ENCODE measurements at regions not wholly inside any gene's neighbourhood (a gene's known extent, or its start where the extent isn't known, plus 50 kb on each side); places are given as distances from the start of the nearest gene placed in this dataset.
A peak's percentile ranks its signal among the peaks of the same experiment; 100 is the strongest.

DNA sequence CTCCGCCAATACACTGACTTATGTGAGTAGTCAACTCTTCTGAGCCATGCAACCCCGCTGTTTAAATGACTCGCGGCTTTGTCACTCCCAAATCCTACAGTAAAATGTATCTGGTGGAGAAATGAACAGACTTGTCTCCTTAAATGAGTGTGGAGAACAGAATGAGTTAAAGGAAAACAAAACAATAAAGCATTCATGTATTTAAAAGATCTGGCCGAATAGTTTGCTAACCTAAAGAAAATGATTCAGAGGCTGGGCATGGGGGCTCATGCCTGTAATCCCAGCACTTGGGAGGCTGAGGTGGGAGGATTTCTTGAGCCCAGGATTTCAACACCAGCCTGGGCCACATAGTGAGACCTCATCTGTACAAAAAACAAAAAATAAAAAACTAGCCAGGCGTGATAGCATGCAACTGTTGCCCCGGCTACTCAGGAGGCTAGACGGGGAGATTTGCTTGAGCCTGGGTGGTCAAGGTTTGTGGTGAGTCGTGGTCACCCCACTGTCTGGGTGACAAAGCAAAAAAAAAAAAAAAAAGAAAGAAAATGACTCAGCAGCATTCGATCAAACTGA lies 86.5 kb upstream of the PFKP start:
- no peak for DNase-seq

DNA sequence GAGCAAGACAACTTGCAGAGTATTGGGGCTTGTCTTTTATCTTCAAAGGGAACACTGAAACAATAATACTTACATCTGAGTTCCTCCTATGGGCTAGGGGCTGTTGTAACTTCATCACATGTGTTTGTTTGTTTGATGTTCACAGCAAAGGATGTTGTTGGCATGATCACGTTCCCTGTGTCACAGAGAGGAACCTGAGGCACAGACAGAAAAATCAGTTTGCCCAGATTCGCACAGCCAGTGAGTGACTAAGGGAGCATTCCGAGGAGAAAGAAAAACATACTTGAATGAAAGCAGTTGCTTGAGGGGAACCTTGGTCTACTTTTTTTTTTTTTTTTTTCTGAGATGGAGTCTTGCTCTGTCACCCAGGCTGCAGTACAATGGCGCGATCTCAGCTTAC lies 87.2 kb upstream of the PFKP start:
- no peak for DNase-seq

GRCh38 chr10:2979306-2979705 lies 88.0 kb upstream of the PFKP start:
- no peak for DNase-seq

DNA sequence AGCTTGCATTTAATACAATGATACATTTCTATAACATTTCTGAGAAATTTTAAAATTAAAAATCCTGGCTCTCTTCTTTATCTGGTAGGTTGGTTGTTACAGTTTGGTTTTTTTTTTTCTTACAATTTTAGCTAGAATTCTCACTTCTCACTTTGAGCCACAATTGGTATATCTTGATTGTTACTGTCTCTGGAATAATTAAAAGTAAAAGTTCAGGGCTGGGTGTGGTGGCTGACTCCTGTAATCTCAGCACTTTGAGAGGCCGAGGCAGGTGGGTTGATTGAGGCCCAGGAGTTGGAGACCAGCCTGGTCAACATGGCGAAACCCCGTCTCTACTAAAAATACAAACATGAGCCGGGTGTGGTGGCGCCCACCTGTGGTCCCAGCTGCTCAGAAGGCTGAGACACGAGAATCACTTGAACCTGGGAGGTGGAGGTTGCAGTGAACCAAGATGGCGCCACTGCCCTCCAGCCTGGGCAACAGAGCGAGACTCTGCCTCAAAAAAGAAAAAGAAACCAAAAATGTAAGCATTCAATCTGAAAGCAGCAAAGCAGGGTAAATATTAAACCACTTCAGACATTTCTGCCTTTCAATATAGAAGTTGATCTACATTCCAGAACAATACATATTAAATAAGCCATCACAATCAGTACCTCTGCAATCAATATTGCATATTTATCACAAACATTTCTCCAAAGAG lies 88.6 kb upstream of the PFKP start:
- DNase-seq, result no peak

DNA sequence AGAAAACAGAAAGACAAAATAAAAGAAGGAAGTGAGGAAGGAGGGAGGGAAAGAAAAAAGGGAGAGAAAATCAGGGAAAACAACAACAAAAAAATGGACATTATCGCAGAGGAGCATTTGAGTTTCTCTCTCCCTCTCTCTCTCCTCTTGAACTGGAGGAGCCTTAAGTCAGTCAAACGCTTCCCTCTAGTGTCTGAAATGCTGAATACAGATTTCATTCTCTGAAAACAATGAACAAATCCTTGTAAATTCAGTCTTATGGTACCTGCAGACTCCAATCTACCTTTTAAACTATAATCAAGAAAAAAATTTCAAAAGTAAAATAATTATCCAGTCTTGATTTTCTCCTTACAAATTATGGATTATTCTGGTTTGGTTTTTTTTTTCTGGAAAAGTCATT lies 89.2 kb upstream of the PFKP start:
- DNase-seq, result no peak

DNA sequence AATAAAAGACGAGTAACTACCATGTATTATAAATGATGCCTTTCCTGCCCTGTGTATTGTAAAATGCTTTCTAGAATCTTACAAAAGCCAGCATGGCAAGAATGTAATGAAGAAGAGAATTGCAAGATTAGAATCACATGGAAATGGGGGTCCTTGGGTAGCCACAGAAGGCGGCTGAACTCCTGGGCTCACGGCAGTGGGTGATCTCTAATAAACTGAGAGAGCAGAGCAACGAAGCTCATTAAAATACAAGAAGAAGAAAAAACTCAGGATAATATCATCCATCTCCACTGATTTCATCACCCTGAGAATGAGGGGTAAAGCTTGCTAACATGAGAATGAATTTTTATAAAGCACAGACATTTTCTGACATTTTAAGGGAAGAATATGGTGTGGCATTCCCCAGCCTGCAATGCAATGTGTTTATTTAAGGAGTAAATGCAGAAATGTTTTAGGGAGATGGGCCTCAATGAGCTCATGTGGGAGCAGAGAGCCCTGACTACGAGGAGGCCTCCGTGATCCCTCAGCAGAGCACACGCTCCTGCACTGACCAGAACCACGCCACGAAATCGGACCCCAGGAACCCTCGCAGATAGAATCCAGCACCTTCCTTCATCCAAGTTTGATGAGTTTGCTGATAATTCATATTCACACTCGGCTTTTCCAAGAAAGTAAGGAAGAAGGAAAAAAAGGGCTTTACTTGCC lies 92.7 kb upstream of the PFKP start:
- DNase-seq, result no peak

DNA sequence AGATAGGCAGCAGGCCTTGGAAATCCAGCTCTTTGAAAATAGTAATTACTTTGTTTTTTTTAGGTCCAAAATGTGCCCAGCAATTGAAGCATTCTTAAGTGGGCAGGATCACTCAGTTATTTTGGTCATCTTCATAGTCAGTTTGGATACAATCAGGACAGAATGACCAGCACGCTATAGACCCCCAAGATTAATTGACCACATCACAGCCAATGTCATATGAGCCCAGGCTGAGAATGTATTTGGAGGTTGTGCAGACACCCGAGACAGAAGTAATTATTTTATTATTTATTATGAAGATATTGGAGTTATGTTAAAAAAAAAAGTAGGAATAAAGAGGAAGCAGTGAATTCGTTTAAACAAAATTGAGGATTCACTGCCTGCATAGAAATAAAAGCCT lies 93.3 kb upstream of the PFKP start:
- DNase-seq, result no peak

- no peak for DNase-seq
Measured at GRCh38 chr10:2972810-2973209, 94.5 kb upstream of the PFKP start.

GRCh38 chr10:2972216-2972615 lies 95.1 kb upstream of the PFKP start:
- DNase-seq, result no peak

- DNase-seq, result no peak
Measured at GRCh38 chr10:2970190-2970823, 97.0 kb upstream of the PFKP start.

- peak; percentile 7 for DNase-seq
Measured at GRCh38 chr10:2968401-2969058, 98.8 kb upstream of the PFKP start.

- no peak for DNase-seq
Measured at GRCh38 chr10:2966134-2966533, 101.2 kb upstream of the PFKP start.

DNA sequence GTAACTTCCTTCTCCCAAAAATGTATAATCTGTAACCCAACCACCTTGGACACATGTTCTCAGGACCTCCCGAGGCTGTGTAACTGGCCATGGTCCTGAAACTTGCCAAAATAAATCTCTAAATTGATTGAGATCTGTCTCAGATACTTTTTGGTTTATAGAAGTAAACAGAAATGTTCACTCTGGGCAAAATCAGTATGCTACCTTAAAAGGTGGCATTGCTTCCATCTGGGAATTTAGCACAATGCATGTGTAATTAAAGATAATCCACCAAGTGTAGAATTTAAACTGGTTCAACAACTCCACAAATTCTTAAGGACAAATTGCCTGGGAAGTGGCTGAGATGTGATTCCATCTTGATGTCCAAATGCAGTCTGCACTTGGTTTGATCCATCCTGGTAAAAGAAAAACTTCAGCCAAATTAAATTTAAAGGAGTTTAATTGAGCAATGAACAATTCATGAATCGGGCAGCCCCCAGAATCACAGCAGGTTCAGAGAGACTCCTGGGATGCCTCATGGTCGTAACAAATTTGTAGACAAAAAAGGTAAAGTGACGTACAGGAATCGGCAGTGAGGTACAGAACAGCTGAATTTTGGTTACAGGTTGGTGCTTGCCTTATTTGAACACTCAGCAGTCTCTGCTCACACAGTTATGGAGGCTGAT lies 102.6 kb upstream of the PFKP start:
- no peak for DNase-seq

- DNase-seq, result no peak
Measured at GRCh38 chr10:2963889-2964631, 103.3 kb upstream of the PFKP start.

DNA sequence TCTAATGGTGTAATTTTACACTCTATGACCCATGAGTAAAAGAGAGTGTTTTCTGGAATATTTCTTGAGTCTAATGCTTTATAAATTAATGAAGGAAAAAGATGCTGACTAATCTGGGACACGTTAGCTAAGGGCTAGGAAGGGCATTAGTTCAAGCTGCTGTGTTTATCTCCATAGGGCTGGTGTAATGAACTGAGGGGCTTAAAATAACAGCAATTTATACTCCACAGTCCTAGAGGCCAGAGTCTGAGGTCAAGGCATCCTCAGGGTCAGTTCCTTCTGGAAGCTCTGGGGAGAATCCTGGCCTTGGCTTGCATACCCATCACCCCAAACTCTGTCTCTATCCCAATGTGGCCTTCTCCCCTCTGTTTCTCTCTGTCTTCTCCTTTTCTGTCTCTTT lies 105.2 kb upstream of the PFKP start:
- DNase-seq, result no peak

GRCh38 chr10:2958659-2959058 lies 108.7 kb upstream of the PFKP start:
- no peak for DNase-seq

DNA sequence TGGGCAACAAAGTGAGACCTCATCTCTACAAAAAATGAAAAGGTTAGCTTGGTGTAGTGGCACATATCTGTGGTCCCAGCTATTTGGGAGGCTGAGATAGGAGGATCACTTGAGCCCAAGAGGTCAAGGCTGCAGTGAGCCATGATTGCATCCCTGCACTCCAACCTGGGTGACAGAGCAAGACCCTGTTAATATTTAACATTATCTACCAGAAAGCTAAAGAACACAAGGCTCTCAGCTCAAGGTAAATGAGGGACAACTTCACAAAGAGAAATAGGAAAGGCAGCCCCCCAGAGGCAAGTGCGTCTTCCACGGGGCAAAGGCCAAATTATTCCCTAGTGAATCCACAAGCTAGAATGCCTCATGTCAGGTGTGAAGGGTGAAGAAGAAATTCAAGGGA lies 109.6 kb upstream of the PFKP start:
- DNase-seq, result no peak

GRCh38 chr10:2955064-2955463 lies 112.3 kb upstream of the PFKP start:
- DNase-seq, result no peak

GRCh38 chr10:2953495-2953894 lies 113.9 kb upstream of the PFKP start:
- DNase-seq, result no peak

GRCh38 chr10:2951235-2951835 lies 116.0 kb upstream of the PFKP start:
- no peak for DNase-seq

DNA sequence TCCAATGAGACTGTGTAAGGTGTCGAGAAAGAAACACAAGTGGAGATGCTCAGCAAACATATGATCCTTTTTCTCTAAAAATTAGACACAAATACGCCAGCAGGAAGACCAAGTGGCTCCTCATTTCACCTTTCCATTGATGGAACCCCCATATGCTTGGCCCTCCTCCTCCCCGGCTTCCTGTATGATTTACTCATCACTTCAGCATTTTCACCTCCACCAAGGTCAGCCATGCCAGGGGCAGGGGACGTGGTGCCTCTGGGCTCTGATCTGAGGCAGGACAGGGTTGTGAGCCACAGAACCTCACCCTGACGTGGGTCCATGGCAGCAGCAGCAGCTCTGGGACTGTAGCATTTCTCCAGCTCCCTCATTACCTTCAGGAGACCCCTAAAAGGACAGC lies 116.8 kb upstream of the PFKP start:
- DNase-seq, result no peak

GRCh38 chr10:2949948-2950354 lies 117.4 kb upstream of the PFKP start:
- DNase-seq, result no peak
